Neural progenitor cell (in vitro differentiated cells): ENCODE measurements at regions not wholly inside any gene's neighbourhood (a gene's known extent, or its start where the extent isn't known, plus 50 kb on each side); places are given as distances from the start of the nearest gene placed in this dataset.

Experiments used
- DNase-seq: peaks from one replicate; pipeline ENCODE4 v3.0.0-alpha.2; 2016; ENCODE audit warnings: low spot score
- H2AFZ ChIP-seq: fragments of 200-600 bp; sonication (generic); replicated peaks from 2 replicates; pipeline ENCODE4 v1.6.1; 2016; ENCODE audit warnings: antibody characterized with exemption
- H3F3A ChIP-seq: fragments of 200-600 bp; sonication (generic); 2 replicates; pipeline ENCODE4 v1.6.1; 2016; ENCODE audit warnings: antibody characterized with exemption, low read depth
- H3K27ac ChIP-seq: fragments of 200-600 bp; sonication (generic); 2 replicates; pipeline ENCODE4 v1.5.1; 2016; ENCODE audit warnings: mild to moderate bottlenecking
- H3K27me3 ChIP-seq: fragments of 200-600 bp; sonication (generic); 2 replicates; pipeline ENCODE4 v1.6.1; 2016; ENCODE audit warnings: mild to moderate bottlenecking, moderate library complexity
- H3K36me3 ChIP-seq: fragments of 200-600 bp; sonication (generic); 2 replicates; pipeline ENCODE4 v1.5.1; 2016
- H3K4me1 ChIP-seq: fragments of 200-600 bp; sonication (generic); 2 replicates; pipeline ENCODE4 v1.6.1; 2016; ENCODE audit warnings: mixed run types
- H3K4me2 ChIP-seq: fragments of 200-600 bp; sonication (generic); 2 replicates; pipeline ENCODE4 v1.6.1; 2016
- H3K4me3 ChIP-seq: fragments of 200-600 bp; sonication (generic); 2 replicates; pipeline ENCODE4 v1.5.1; 2016
- H3K79me2 ChIP-seq: fragments of 200-600 bp; sonication (generic); 2 replicates; pipeline ENCODE4 v1.6.1; 2016; ENCODE audit warnings: low read depth
- H3K9ac ChIP-seq: fragments of 200-600 bp; sonication (generic); 2 replicates; pipeline ENCODE4 v1.6.1; 2016
- H3K9me3 ChIP-seq: fragments of 200-600 bp; sonication (generic); 2 replicates; pipeline ENCODE4 v1.5.1; 2016; ENCODE audit warnings: low read depth
- H4K20me1 ChIP-seq: fragments of 200-600 bp; sonication (generic); 2 replicates; pipeline ENCODE4 v1.6.1; 2016; ENCODE audit warnings: low read depth
- H3K27ac Mint-ChIP-seq: 3 replicates; pipeline ENCODE4 v1.8.0; 2021; ENCODE audit warnings: mixed read lengths
- H3K27me3 Mint-ChIP-seq: 2 replicates; pipeline ENCODE4 v1.8.0; 2022; ENCODE audit warnings: low read depth, mild to moderate bottlenecking, inconsistent platforms, moderate library complexity, mixed read lengths; ENCODE audit not compliant: insufficient read depth
- H3K36me3 Mint-ChIP-seq: 3 replicates; pipeline ENCODE4 v1.8.0; 2021; ENCODE audit warnings: mixed read lengths
- H3K4me1 Mint-ChIP-seq: 3 replicates; pipeline ENCODE4 v1.8.0; 2021; ENCODE audit warnings: mixed read lengths
- H3K4me3 Mint-ChIP-seq: 3 replicates; pipeline ENCODE4 v1.8.0; 2021; ENCODE audit warnings: mild to moderate bottlenecking, moderate library complexity, mixed read lengths
- H3K9me3 Mint-ChIP-seq: 3 replicates; pipeline ENCODE4 v1.8.0; 2020; ENCODE audit warnings: mixed read lengths
- CTCF ChIP-seq: fragments of 200-600 bp; sonication (generic); IDR thresholded peaks from 2 replicates; pipeline ENCODE4 v1.5.1; 2017; ENCODE audit warnings: antibody characterized with exemption, mild to moderate bottlenecking
- EZH2 ChIP-seq: fragments of 200-600 bp; sonication (generic); IDR thresholded peaks from 2 replicates; pipeline ENCODE4 v1.6.1; 2017; ENCODE audit warnings: antibody characterized with exemption, mild to moderate bottlenecking, moderate library complexity
- EZH2phosphoT487 ChIP-seq: fragments of 200-600 bp; sonication (generic); IDR thresholded peaks from 2 replicates; pipeline ENCODE4 v1.6.1; 2017; ENCODE audit warnings: antibody characterized with exemption

GRCh38 chr3:23667536-23668429 is 138.0 kb upstream of the UBE2E1 start:
- Mint-ChIP-seq H3K4me1 (peaks cover 16% of the 10 kb centered on the region), H3K27ac (peak overlapping the region; percentile 27), H3K4me3 (no peak overlapping the region), H3K36me3 (no peaks in the 10 kb centered on the region), H3K9me3 (no peaks in the 10 kb centered on the region), H3K27me3 (no peaks in the 10 kb centered on the region)
- Histone ChIP-seq H3K4me3 (no peak overlapping the region), H3K79me2 (no peaks in the 10 kb centered on the region), H2AFZ (no peak overlapping the region), H3K4me1 (no peaks in the 10 kb centered on the region), H3K36me3 (no peaks in the 10 kb centered on the region), H3F3A (no peaks in the 10 kb centered on the region), H4K20me1 (no peaks in the 10 kb centered on the region), H3K4me2 (no peak overlapping the region), H3K27me3 (no peaks in the 10 kb centered on the region), H3K9me3 (no peaks in the 10 kb centered on the region), H3K9ac (no peak overlapping the region), H3K27ac (no peak overlapping the region)
- DNase-seq, result no peak
- TF ChIP-seq CTCF, result no peak

- no peaks in the 10 kb centered on the region for H3K9me3 Mint-ChIP-seq
- no peaks in the 10 kb centered on the region for H3K79me2 ChIP-seq
- H3K4me2 ChIP-seq, result no peak overlapping the region
- no peaks in the 10 kb centered on the region for H3F3A ChIP-seq
- DNase-seq, result no peak
- H3K27me3 Mint-ChIP-seq, result no peaks in the 10 kb centered on the region
- H3K4me3 Mint-ChIP-seq, result no peak overlapping the region
- H3K4me1 ChIP-seq, result no peaks in the 10 kb centered on the region
- no peak overlapping the region for H3K9ac ChIP-seq
- no peak overlapping the region for H3K4me3 ChIP-seq
- H3K36me3 ChIP-seq, result no peaks in the 10 kb centered on the region
- H2AFZ ChIP-seq, result no peak overlapping the region
- no peaks in the 10 kb centered on the region for H3K9me3 ChIP-seq
- no peaks in the 10 kb centered on the region for H4K20me1 ChIP-seq
- TF ChIP-seq EZH2, result no peak
- no peak for TF ChIP-seq EZH2phosphoT487
- TF ChIP-seq CTCF, result no peak
- H3K4me1 Mint-ChIP-seq, result peaks cover 16% of the 10 kb centered on the region
- no peak overlapping the region for H3K27ac Mint-ChIP-seq
- no peaks in the 10 kb centered on the region for H3K27me3 ChIP-seq
- no peak overlapping the region for H3K27ac ChIP-seq
- H3K36me3 Mint-ChIP-seq, result no peaks in the 10 kb centered on the region
Observed at GRCh38 chr3:23668430-23668904, 137.3 kb upstream of the UBE2E1 start.

- H3K36me3 Mint-ChIP-seq, result no peaks in the 10 kb centered on the region
- Histone ChIP-seq H3K9ac (no peak overlapping the region), H3K27ac (no peak overlapping the region), H3K27me3 (no peaks in the 10 kb centered on the region), H3K4me2 (no peak overlapping the region), H3K36me3 (no peaks in the 10 kb centered on the region), H3K4me3 (no peak overlapping the region), H3F3A (no peaks in the 10 kb centered on the region), H3K4me1 (no peaks in the 10 kb centered on the region), H4K20me1 (no peaks in the 10 kb centered on the region), H3K9me3 (no peaks in the 10 kb centered on the region), H2AFZ (no peak overlapping the region), H3K79me2 (no peaks in the 10 kb centered on the region)
- H3K27ac Mint-ChIP-seq, result peak overlapping the region; percentile 76
- no peak for TF ChIP-seq EZH2
- no peak for TF ChIP-seq CTCF
- no peak for TF ChIP-seq EZH2phosphoT487
- H3K27me3 Mint-ChIP-seq, result no peaks in the 10 kb centered on the region
- no peaks in the 10 kb centered on the region for H3K9me3 Mint-ChIP-seq
- no peak overlapping the region for H3K4me3 Mint-ChIP-seq
- H3K4me1 Mint-ChIP-seq, result peaks cover 16% of the 10 kb centered on the region
- no peak for DNase-seq
Observed at GRCh38 chr3:23669541-23670255, 136.1 kb upstream of the UBE2E1 start.
